ENCODE measurements at regions not wholly inside any gene's neighbourhood (a gene's known extent, or its start where the extent isn't known, plus 50 kb on each side); places are given as distances from the start of the nearest gene placed in this dataset.

GRCh38 chr10:46228563-46229071 is 58.2 kb upstream of the ANTXRL start (continued):
- TF ChIP-seq PBX3 (CRISPR knock-in tag; IDR thresholded peaks at IDR 0.05) (no peak), ZBTB8A (tag by site-specific recombination; IDR thresholded peaks at IDR 0.05) (peak; percentile 41), ZSCAN30 (tag by site-specific recombination; IDR thresholded peaks at IDR 0.05) (0 out of 2 replicates have a peak, but pooled peaks have one; percentile 52), ZIC2 (tag by site-specific recombination; IDR thresholded peaks at IDR 0.05) (no peak), HOXA7 (CRISPR knock-in tag; IDR thresholded peaks at IDR 0.05; ENCODE audit: borderline replicate concordance) (no peak), ZSCAN18 (tag by site-specific recombination; IDR thresholded peaks at IDR 0.05) (no peak), ZNF16 (tag by site-specific recombination; IDR thresholded peaks at IDR 0.05; ENCODE audit: low read depth) (no peak), ZNF248 (tag by site-specific recombination; IDR thresholded peaks at IDR 0.05) (no peak), ZNF426 (tag by site-specific recombination; IDR thresholded peaks at IDR 0.05) (no peak), ZNF335 (tag by site-specific recombination; conservative IDR thresholded peaks at IDR 0.05) (peak; percentile 74), GLIS1 (tag by site-specific recombination; IDR thresholded peaks at IDR 0.05) (peak; percentile 35; the same call in 1 of the 2 replicates), ZNF211 (tag by site-specific recombination; IDR thresholded peaks at IDR 0.05; ENCODE audit: low read depth) (no peak), ZNF341 (tag by site-specific recombination; IDR thresholded peaks at IDR 0.05; ENCODE audit: low read depth) (no peak), KLF7 (tag by site-specific recombination; IDR thresholded peaks at IDR 0.05; ENCODE audit: borderline replicate concordance) (no peak), REST (tag by site-specific recombination; IDR thresholded peaks at IDR 0.05) (no peak), PRDM1 (tag by site-specific recombination; IDR thresholded peaks at IDR 0.05) (no peak), OVOL3 (tag by site-specific recombination; IDR thresholded peaks at IDR 0.05) (no peak), ZNF629 (tag by site-specific recombination; IDR thresholded peaks at IDR 0.05) (no peak)

GRCh38 chr10:46229144-46229563 is 57.6 kb upstream of the ANTXRL start:
- TF ChIP-seq ZNF654 (tag by site-specific recombination; IDR thresholded peaks at IDR 0.05; ENCODE audit: low read depth) (peak; percentile 65), ZSCAN30 (tag by site-specific recombination; IDR thresholded peaks at IDR 0.05) (0 out of 2 replicates have a peak, but pooled peaks have one; percentile 43), ZNF2 (tag by site-specific recombination; IDR thresholded peaks at IDR 0.05) (peak; percentile 41; the same call in 1 of the 2 replicates), CTCF (tag by site-specific recombination; IDR thresholded peaks at IDR 0.05) (peak; percentile 45), TCF7L2 (IDR thresholded peaks at IDR 0.05; ENCODE audit: borderline replicate concordance, low read depth, low read length) (no peak), ZIC2 (tag by site-specific recombination; IDR thresholded peaks at IDR 0.05) (peak; percentile 34), SP2 (tag by site-specific recombination; IDR thresholded peaks at IDR 0.05) (no peak), GLIS1 (tag by site-specific recombination; IDR thresholded peaks at IDR 0.05) (peak; percentile 50; the same call in 1 of the 2 replicates)
- H3K4me1 ChIP-seq (ENCODE audit: control insufficient read depth, insufficient read depth, low read length) = no peaks in the 10 kb centered on the region
- H3K9me3 ChIP-seq (ENCODE audit: control insufficient read depth, insufficient read depth, low read depth, low read length) = no peaks in the 10 kb centered on the region
- H3K27ac ChIP-seq (ENCODE audit: extremely low read depth, low read depth, low read length) = no peak overlapping the region
- no peaks in the 10 kb centered on the region for H3K36me3 ChIP-seq (ENCODE audit: control insufficient read depth in 2 of 2, insufficient read depth in 1 of 2, low read length in 2 of 2)
- H3K4me3 ChIP-seq (ENCODE audit: low read depth, low read length) = no peak overlapping the region
- ChIA-PET POLR2A (no interaction called here), CTCF (interaction anchor here (0.6 to 2.9 kb wide), 22 partner anchors 9 to 1271 kb away, joined by 3 to 16 read pairs (median 3); no protein-coding TSS in a partner anchor)

Measured in HEK293 (cell line).